CD14-positive monocyte (primary cell): ENCODE measurements at regions not wholly inside any gene's neighbourhood (a gene's known extent, or its start where the extent isn't known, plus 50 kb on each side); places are given as distances from the start of the nearest gene placed in this dataset.

Experiments used
- DNase-seq, 3 donors: peaks; one replicate each; pipeline ENCODE4 v3.0.0-alpha.2; 2011 to 2022
- H2AFZ ChIP-seq: 2 replicates; pipeline ENCODE4 v1.6.0; 2012; ENCODE audit warnings: mild to moderate bottlenecking, low read depth, low read length, inconsistent platforms; ENCODE audit not compliant: insufficient read depth, poor library complexity, severe bottlenecking
- H3K27ac ChIP-seq, 2 donors: 1 replicate in 1 of 2; 2 replicates in 1 of 2; pipeline ENCODE4 v1.5.1; 2012 to 2013; ENCODE audit warnings: low read length in 2 of 2, control low read depth in 1 of 2, inconsistent platforms in 1 of 2, low read depth in 1 of 2, mild to moderate bottlenecking in 1 of 2
- H3K27me3 ChIP-seq, 2 donors: one replicate each; pipeline versions ENCODE4 v1.6.0 to v1.6.1; 2011 to 2013; ENCODE audit warnings: low read length in 2 of 2; ENCODE audit not compliant: control insufficient read depth in 2 of 2, insufficient read depth in 2 of 2
- H3K36me3 ChIP-seq, 2 donors: replicated peaks in 1 of 2; 1 replicate in 1 of 2; 2 replicates in 1 of 2; pipeline versions ENCODE4 v1.5.1 to v1.6.1; 2012 to 2013; ENCODE audit warnings: low read length in 2 of 2, control low read depth in 1 of 2, inconsistent platforms in 1 of 2, mild to moderate bottlenecking in 1 of 2; ENCODE audit not compliant: insufficient read depth in 2 of 2, control insufficient read depth in 1 of 2
- H3K4me1 ChIP-seq, 2 donors: 1 replicate in 1 of 2; 2 replicates in 1 of 2; pipeline versions ENCODE4 v1.5.1 to v1.6.1; 2012 to 2013; ENCODE audit warnings: low read length in 2 of 2, control low read depth in 1 of 2, inconsistent platforms in 1 of 2, mild to moderate bottlenecking in 1 of 2, moderate library complexity in 1 of 2; ENCODE audit not compliant: insufficient read depth in 2 of 2, control insufficient read depth in 1 of 2
- H3K4me2 ChIP-seq: replicated peaks from 2 replicates; pipeline ENCODE3; 2012; ENCODE audit warnings: low read length, moderate library complexity, mild to moderate bottlenecking; ENCODE audit not compliant: poor library complexity, severe bottlenecking; ENCODE audit errors: extremely low read depth
- H3K4me3 ChIP-seq, 3 experiments: fragments of 200-600 bp in 1 of 3; sonication (generic) in 1 of 3; replicated peaks in 1 of 3; 1 replicate in 2 of 3; 2 replicates in 1 of 3; pipeline ENCODE4 v1.5.1; 2011 to 2013; ENCODE audit warnings: low read length in 3 of 3, mild to moderate bottlenecking in 3 of 3, control low read depth in 2 of 3, low read depth in 2 of 3, inconsistent platforms in 1 of 3, moderate library complexity in 1 of 3
- H3K79me2 ChIP-seq: 2 replicates; pipeline ENCODE4 v1.6.0; 2012; ENCODE audit warnings: mild to moderate bottlenecking, control low read depth, inconsistent platforms, low read length, moderate library complexity; ENCODE audit not compliant: insufficient read depth
- H3K9ac ChIP-seq: 2 replicates; pipeline ENCODE4 v1.6.0; 2017; ENCODE audit warnings: low read length, mild to moderate bottlenecking; ENCODE audit not compliant: insufficient read depth, poor library complexity, severe bottlenecking
- H3K9me3 ChIP-seq, 2 donors: replicated peaks in 1 of 2; 1 replicate in 1 of 2; 2 replicates in 1 of 2; pipeline versions ENCODE4 v1.5.1 to v1.6.1; 2012 to 2013; ENCODE audit warnings: low read length in 2 of 2, control low read depth in 1 of 2; ENCODE audit not compliant: control insufficient read depth in 1 of 2, insufficient read depth in 1 of 2
- H4K20me1 ChIP-seq: 2 replicates; pipeline ENCODE4 v1.6.0; 2012; ENCODE audit warnings: mild to moderate bottlenecking, low read length, control low read depth, moderate library complexity; ENCODE audit not compliant: insufficient read depth
- H3K27ac Mint-ChIP-seq, 7 donors: one replicate each; pipeline ENCODE4 v1.8.0; 2020; ENCODE audit warnings: mild to moderate bottlenecking in 7 of 7, mixed read lengths in 7 of 7, moderate library complexity in 6 of 7, inconsistent platforms in 2 of 7
- H3K27me3 Mint-ChIP-seq, 3 donors: one replicate each; pipeline ENCODE4 v1.8.0; 2021 to 2022; ENCODE audit warnings: low read depth in 3 of 3, mild to moderate bottlenecking in 3 of 3, mixed read lengths in 3 of 3, moderate library complexity in 3 of 3, inconsistent platforms in 1 of 3
- H3K36me3 Mint-ChIP-seq, 2 donors: one replicate each; pipeline ENCODE4 v1.8.0; 2020; ENCODE audit warnings: mixed read lengths in 2 of 2, inconsistent platforms in 1 of 2, mild to moderate bottlenecking in 1 of 2
- H3K4me1 Mint-ChIP-seq: one replicate; pipeline ENCODE4 v1.8.0; 2020; ENCODE audit warnings: mild to moderate bottlenecking, mixed read lengths
- H3K4me3 Mint-ChIP-seq, 2 donors: one replicate each; pipeline ENCODE4 v1.8.0; 2020; ENCODE audit warnings: mild to moderate bottlenecking in 2 of 2, mixed read lengths in 2 of 2, moderate library complexity in 1 of 2
- H3K9me3 Mint-ChIP-seq, 7 donors: one replicate each; pipeline ENCODE4 v1.8.0; 2020 to 2022; ENCODE audit warnings: mixed read lengths in 7 of 7, mild to moderate bottlenecking in 6 of 7, moderate library complexity in 6 of 7, inconsistent platforms in 2 of 7
- WGBS: methylation state at CpG from one replicate; pipeline ENCODE4 v1.1.5; 2013; ENCODE audit warnings: missing lambda C conversion rate; ENCODE audit not compliant: insufficient coverage; 5-methylcytosine and 5-hydroxymethylcytosine counted together
- intact Hi-C, 2 donors: fragments of 100-400 bp; cut with micrococcal nuclease; formaldehyde crosslinking; loops; one replicate each; pipeline versions ENCODE4 v1.15.0 to v1.15.1; 2023
- TF ChIP-seq, protein P1 (sequence below): fragments of 200-600 bp; IDR thresholded peaks from one replicate; pipeline ENCODE4 v1.8.0; 2022; ENCODE audit warnings: antibody characterized with exemption, mild to moderate bottlenecking

GRCh38 chr13:97653443-97654140, 219.6 kb downstream of the RAP2A start:
- TF ChIP-seq, protein P1, sequence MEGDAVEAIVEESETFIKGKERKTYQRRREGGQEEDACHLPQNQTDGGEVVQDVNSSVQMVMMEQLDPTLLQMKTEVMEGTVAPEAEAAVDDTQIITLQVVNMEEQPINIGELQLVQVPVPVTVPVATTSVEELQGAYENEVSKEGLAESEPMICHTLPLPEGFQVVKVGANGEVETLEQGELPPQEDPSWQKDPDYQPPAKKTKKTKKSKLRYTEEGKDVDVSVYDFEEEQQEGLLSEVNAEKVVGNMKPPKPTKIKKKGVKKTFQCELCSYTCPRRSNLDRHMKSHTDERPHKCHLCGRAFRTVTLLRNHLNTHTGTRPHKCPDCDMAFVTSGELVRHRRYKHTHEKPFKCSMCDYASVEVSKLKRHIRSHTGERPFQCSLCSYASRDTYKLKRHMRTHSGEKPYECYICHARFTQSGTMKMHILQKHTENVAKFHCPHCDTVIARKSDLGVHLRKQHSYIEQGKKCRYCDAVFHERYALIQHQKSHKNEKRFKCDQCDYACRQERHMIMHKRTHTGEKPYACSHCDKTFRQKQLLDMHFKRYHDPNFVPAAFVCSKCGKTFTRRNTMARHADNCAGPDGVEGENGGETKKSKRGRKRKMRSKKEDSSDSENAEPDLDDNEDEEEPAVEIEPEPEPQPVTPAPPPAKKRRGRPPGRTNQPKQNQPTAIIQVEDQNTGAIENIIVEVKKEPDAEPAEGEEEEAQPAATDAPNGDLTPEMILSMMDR: no peak

GRCh38 chr13:97654236-97654635, 220.3 kb downstream of the RAP2A start:
- no peaks in the 10 kb centered on the region for H3K79me2 ChIP-seq
- no peak overlapping the region for H3K27ac ChIP-seq
- Mint-ChIP-seq H3K9me3 (peaks cover 2 to 8% (median 3%) of the 10 kb centered on the region in 7 donors), H3K4me1 (no peaks in the 10 kb centered on the region), H3K36me3 (no peaks in the 10 kb centered on the region), H3K27me3 (no peaks in the 10 kb centered on the region), H3K4me3 (no peak overlapping the region), H3K27ac (no peak overlapping the region)
- no peaks in the 10 kb centered on the region for H4K20me1 ChIP-seq
- intact Hi-C loops: no loop called here
- TF ChIP-seq, protein P1: no peak
- no peak for DNase-seq
- no peaks in the 10 kb centered on the region for H3K4me1 ChIP-seq
- no peaks in the 10 kb centered on the region for H3K27me3 ChIP-seq
- H3K36me3 ChIP-seq: no peaks in the 10 kb centered on the region
- no CpG with 5 or more reads among the region's 5 CpGs for whole genome bisulfite sequencing
- peaks cover 0 to 6% of the 10 kb centered on the region in 2 donors for H3K9me3 ChIP-seq
- H2AFZ ChIP-seq: no peak overlapping the region
- no peak overlapping the region for H3K4me2 ChIP-seq
- H3K9ac ChIP-seq: no peak overlapping the region
- no peak overlapping the region for H3K4me3 ChIP-seq

More at GRCh38 chr13:97653443-97654140, 219.6 kb downstream of the RAP2A start:
- H3K27ac ChIP-seq: no peak overlapping the region
- H2AFZ ChIP-seq: no peak overlapping the region
- WGBS: 93% methylated on average over 14 of the region's 17 CpGs
- no peaks in the 10 kb centered on the region for H3K36me3 Mint-ChIP-seq
- no peak for DNase-seq
- H3K4me1 Mint-ChIP-seq: no peaks in the 10 kb centered on the region
- no peak overlapping the region for H3K4me3 ChIP-seq
- H3K9me3 ChIP-seq: peaks cover 0 to 6% of the 10 kb centered on the region in 2 donors
- no peaks in the 10 kb centered on the region for H3K79me2 ChIP-seq
- no peaks in the 10 kb centered on the region for H3K36me3 ChIP-seq
- H3K4me2 ChIP-seq: no peak overlapping the region
- H3K27me3 ChIP-seq: no peaks in the 10 kb centered on the region
- no peaks in the 10 kb centered on the region for H3K27me3 Mint-ChIP-seq
- intact Hi-C loops: no loop called here
- no peak overlapping the region for H3K27ac Mint-ChIP-seq
- no peaks in the 10 kb centered on the region for H4K20me1 ChIP-seq
- no peaks in the 10 kb centered on the region for H3K4me1 ChIP-seq
- no peak overlapping the region for H3K9ac ChIP-seq
- peaks cover 2 to 8% (median 3%) of the 10 kb centered on the region in 7 donors for H3K9me3 Mint-ChIP-seq
- no peak overlapping the region for H3K4me3 Mint-ChIP-seq
